HCT116 (cell line): ENCODE measurements at regions not wholly inside any gene's neighbourhood (a gene's known extent, or its start where the extent isn't known, plus 50 kb on each side); places are given as distances from the start of the nearest gene placed in this dataset.

Source experiments
- CTCF ChIP-seq, 3 experiments: fragments of 200-600 bp in 1 of 3; sonication (generic) in 1 of 3; IDR thresholded peaks in 2 of 3; conservative IDR thresholded peaks in 1 of 3; 2 replicates each; pipeline ENCODE4 v1.5.1; 2012 to 2017; ENCODE audit warnings: low read depth in 2 of 3, low read length in 2 of 3, antibody characterized with exemption in 1 of 3, borderline replicate concordance in 1 of 3, control low read depth in 1 of 3, mild to moderate bottlenecking in 1 of 3, mixed read lengths in 1 of 3, mixed run types in 1 of 3, moderate library complexity in 1 of 3; ENCODE audit not compliant: insufficient read depth in 1 of 3
- EZH2 ChIP-seq: fragments of 200-600 bp; sonication (generic); IDR thresholded peaks from 2 replicates; pipeline ENCODE4 v1.6.1; 2017; ENCODE audit warnings: antibody characterized with exemption, mixed run types
- JUND ChIP-seq: IDR thresholded peaks from 2 replicates; pipeline ENCODE4 v1.6.1; 2012
- MAX ChIP-seq: IDR thresholded peaks from 2 replicates; pipeline ENCODE4 v1.6.1; 2012
- TCF7L2 ChIP-seq: IDR thresholded peaks from 2 replicates; pipeline ENCODE4 v1.7.0; 2011; ENCODE audit warnings: borderline replicate concordance, inconsistent platforms; ENCODE audit not compliant: insufficient read depth, insufficient read length; ENCODE audit errors: extremely low read depth
- ZNF274 ChIP-seq: fragments of 200-500 bp; sonication (Bioruptor generic); IDR thresholded peaks from 2 replicates; pipeline ENCODE4 v1.6.1; 2014; ENCODE audit warnings: mild to moderate bottlenecking, low read depth, low read length, inconsistent platforms

GRCh38 chr13:74575729-74576125 is 441.5 kb upstream of the KLF12 start:
- TF ChIP-seq CTCF (IDR thresholded peaks at IDR 0.05 in 2 of 3, conservative IDR thresholded peaks at IDR 0.05 in 1 of 3; ENCODE audit: borderline replicate concordance in 1 of 3, insufficient read depth in 1 of 3, low read depth in 2 of 3, low read length in 2 of 3) (no peak), TCF7L2 (no peak), MAX (no peak), JUND (no peak), ZNF274 (no peak), EZH2 (no peak)
